ENCODE measurements at regions not wholly inside any gene's neighbourhood (a gene's known extent, or its start where the extent isn't known, plus 50 kb on each side); places are given as distances from the start of the nearest gene placed in this dataset.

DNA sequence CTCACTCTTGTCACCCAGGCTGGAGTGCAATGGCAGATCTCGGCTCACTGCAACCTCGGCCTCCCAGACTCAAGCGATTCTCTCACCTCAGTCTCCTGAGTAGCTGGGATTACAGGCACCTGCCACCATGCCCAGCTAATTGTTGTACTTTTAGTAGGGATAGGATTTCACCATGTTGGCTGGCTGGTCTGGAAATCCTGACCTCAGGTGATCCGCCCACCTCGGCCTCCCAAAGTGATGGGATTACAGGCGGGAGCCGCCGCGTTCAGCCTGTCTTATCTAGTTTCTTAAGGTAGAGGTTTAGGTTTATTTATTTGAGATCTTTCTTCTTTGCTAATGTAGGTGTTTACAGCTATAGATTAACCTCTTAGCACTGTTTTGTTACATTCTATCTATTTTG is 708.8 kb downstream of the ZNF385D start:
- no peak overlapping the region for H3K4me3 ChIP-seq (ENCODE audit: low read length)
- TF ChIP-seq, protein P1, sequence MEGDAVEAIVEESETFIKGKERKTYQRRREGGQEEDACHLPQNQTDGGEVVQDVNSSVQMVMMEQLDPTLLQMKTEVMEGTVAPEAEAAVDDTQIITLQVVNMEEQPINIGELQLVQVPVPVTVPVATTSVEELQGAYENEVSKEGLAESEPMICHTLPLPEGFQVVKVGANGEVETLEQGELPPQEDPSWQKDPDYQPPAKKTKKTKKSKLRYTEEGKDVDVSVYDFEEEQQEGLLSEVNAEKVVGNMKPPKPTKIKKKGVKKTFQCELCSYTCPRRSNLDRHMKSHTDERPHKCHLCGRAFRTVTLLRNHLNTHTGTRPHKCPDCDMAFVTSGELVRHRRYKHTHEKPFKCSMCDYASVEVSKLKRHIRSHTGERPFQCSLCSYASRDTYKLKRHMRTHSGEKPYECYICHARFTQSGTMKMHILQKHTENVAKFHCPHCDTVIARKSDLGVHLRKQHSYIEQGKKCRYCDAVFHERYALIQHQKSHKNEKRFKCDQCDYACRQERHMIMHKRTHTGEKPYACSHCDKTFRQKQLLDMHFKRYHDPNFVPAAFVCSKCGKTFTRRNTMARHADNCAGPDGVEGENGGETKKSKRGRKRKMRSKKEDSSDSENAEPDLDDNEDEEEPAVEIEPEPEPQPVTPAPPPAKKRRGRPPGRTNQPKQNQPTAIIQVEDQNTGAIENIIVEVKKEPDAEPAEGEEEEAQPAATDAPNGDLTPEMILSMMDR (conservative IDR thresholded peaks at IDR 0.05; ENCODE audit: low read length), result no peak
- no peak for DNase-seq (ENCODE audit: low read depth)

DNA sequence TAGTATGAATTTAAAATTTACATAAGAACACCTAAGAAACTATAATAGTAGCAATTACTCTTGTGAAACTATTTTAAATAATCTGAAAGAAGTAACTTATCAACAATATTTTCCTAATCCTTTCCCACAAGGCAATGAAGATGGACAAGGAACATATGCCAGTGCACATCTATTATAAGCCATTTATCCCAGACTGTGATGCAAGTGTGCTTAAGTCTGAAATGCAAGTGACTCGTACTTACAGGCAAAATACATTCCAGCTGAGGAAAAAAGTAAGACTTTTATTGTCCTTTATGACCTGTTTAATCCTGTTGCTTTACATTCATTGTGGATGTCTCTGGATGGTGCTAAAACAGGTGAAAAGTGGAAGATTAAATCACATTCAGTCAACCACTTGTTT is 709.4 kb downstream of the ZNF385D start:
- H3K4me3 ChIP-seq (ENCODE audit: low read length), result no peak overlapping the region
- DNase-seq (ENCODE audit: low read depth), result peak; percentile 75
- TF ChIP-seq, protein P1 (conservative IDR thresholded peaks at IDR 0.05; ENCODE audit: low read length), result no peak

DNA sequence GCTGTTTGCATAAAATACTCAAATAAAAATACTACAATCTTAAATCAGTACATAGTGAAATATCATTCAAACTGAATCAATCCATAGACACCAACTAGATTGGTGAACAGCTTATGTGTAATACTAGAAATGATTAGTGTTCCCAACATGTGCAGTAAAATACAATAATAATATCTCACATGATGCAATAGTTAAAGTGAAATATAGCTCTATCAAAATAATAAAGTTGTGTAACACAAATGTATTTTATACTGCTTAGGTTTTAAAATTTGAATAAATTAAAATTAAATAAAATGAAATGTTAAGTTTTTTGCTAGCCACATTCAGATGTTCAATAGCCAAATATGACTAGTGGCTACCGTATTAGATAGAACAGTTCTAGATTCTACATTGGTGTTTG is 714.1 kb downstream of the ZNF385D start:
- no peak for DNase-seq (ENCODE audit: low read depth)
- no peak overlapping the region for H3K4me3 ChIP-seq (ENCODE audit: low read length)
- TF ChIP-seq, protein P1 (conservative IDR thresholded peaks at IDR 0.05; ENCODE audit: low read length), result no peak

DNA sequence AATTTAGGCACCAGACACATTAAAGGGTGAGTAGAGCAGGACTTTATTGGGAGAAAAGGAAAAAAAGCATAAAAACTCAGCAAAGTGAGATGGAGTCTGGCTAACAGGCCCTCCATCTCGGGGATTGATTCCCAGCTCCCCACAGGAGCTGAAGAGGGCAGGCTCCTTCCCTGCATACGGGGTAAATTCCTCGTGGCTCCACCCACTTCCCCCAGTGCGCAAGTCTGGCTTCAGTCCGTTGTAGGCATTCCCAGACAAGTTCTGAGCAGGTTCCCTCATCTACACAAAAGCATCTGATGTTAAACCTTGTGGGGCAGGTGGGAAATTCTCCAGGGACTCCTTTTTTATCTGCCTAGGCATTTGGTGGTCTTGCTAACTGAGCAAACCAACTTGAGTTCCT is 722.6 kb downstream of the ZNF385D start:
- TF ChIP-seq, protein P1 (conservative IDR thresholded peaks at IDR 0.05; ENCODE audit: low read length), result no peak
- no peak overlapping the region for H3K4me3 ChIP-seq (ENCODE audit: low read length)
- no peak for DNase-seq (ENCODE audit: low read depth)

DNA sequence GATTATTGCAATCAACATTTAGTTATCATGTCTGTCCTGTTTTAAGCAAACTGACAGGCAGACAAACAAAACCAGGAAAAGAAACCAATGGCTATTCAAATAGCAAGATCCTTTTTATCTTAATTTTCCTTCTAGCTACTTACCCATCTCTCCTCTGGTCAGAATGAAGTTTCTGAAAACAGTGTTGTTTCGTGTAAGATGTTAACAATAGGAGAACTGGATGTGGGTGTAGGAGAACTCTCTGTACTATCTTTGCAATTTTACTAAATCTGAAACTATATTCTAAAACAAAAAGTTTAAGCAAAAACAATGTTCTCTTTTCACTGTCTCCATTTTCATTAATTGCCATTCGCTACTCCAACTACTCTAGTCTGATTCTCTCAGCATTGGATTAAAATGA is 726.4 kb downstream of the ZNF385D start:
- no peak for DNase-seq (ENCODE audit: low read depth)
- H3K4me3 ChIP-seq (ENCODE audit: low read length), result no peak overlapping the region
- TF ChIP-seq, protein P1 (conservative IDR thresholded peaks at IDR 0.05; ENCODE audit: low read length), result no peak

DNA sequence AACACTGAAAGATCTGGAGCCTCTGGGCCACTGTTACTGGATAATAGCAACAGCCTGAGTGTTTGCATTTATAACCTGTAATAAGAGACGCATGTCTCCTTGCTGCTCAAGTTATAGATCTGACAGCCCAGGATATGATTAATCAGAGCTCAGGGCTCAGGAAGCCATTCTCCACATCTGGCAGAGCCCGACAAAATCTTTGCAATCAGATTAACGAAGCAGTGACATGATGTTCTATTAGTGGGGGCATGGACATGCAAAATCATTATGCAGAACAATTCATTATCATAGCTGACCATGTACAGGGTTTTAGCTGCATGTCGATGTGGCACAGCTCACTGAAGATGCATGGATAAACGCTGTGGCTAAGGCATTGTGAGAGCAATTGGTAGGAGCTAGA is 730.3 kb downstream of the ZNF385D start:
- TF ChIP-seq, protein P1 (conservative IDR thresholded peaks at IDR 0.05; ENCODE audit: low read length), result no peak
- H3K4me3 ChIP-seq (ENCODE audit: low read length), result no peak overlapping the region
- no peak for DNase-seq (ENCODE audit: low read depth)

DNA sequence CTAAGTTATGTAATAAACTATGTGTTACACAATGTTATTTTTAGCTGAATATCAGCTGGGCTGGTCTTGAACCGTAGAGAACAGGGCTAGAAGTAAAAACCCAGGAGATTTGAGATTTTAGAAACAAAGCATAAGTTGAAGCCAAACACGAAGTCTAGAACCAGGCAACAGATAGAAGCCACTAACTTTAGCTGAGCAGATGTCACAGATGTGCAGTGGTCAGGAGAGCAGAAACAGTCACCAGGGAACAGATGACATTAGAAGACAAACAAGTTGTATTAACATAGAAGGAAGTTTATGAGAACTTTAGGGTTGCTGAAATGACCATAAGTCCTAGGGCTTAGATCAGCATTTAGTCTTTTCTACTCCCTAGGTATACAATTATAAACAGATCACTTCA is 731.0 kb downstream of the ZNF385D start:
- DNase-seq (ENCODE audit: low read depth), result no peak
- TF ChIP-seq, protein P1 (conservative IDR thresholded peaks at IDR 0.05; ENCODE audit: low read length), result no peak
- H3K4me3 ChIP-seq (ENCODE audit: low read length), result no peak overlapping the region

Data from AG10803 (cell line).